Parathyroid adenoma (tissue), 2 donors: ENCODE measurements at regions not wholly inside any gene's neighbourhood (a gene's known extent, or its start where the extent isn't known, plus 50 kb on each side); places are given as distances from the start of the nearest gene placed in this dataset.

ENCODE experiments used
- H2AFZ ChIP-seq: fragments of 300-600 bp; sonication (generic); one replicate; pipeline ENCODE4 v1.7.0; 2017; ENCODE audit warnings: antibody characterized with exemption, mild to moderate bottlenecking
- H3K27ac ChIP-seq: fragments of 300-600 bp; sonication (generic); one replicate; pipeline ENCODE4 v1.7.0; 2017
- H3K27me3 ChIP-seq: fragments of 300-600 bp; sonication (generic); one replicate; pipeline ENCODE4 v1.7.0; 2017; ENCODE audit warnings: low read length; ENCODE audit not compliant: control insufficient read depth, insufficient read depth
- H3K36me3 ChIP-seq: fragments of 300-600 bp; sonication (generic); one replicate; pipeline ENCODE4 v1.7.0; 2017; ENCODE audit warnings: low read length; ENCODE audit not compliant: control insufficient read depth, insufficient read depth
- H3K4me1 ChIP-seq: fragments of 300-600 bp; sonication (generic); one replicate; pipeline ENCODE4 v1.7.0; 2017; ENCODE audit warnings: control low read depth
- H3K4me2 ChIP-seq: fragments of 300-600 bp; sonication (generic); one replicate; pipeline ENCODE4 v1.7.0; 2017; ENCODE audit warnings: low read length
- H3K4me3 ChIP-seq: fragments of 300-600 bp; sonication (generic); one replicate; pipeline ENCODE4 v1.7.0; 2017; ENCODE audit warnings: low read depth, low read length
- H3K79me2 ChIP-seq: fragments of 300-600 bp; sonication (generic); one replicate; pipeline ENCODE4 v1.7.0; 2017; ENCODE audit warnings: control low read depth
- H3K9ac ChIP-seq: fragments of 300-600 bp; sonication (generic); one replicate; pipeline ENCODE4 v1.7.0; 2017; ENCODE audit warnings: mild to moderate bottlenecking
- H3K9me3 ChIP-seq: fragments of 300-600 bp; sonication (generic); one replicate; pipeline ENCODE4 v1.7.0; 2017; ENCODE audit warnings: low read length; ENCODE audit not compliant: control insufficient read depth
- TF ChIP-seq, protein P1 (sequence below): fragments of 300-600 bp; sonication (generic); IDR thresholded peaks from one replicate; pipeline ENCODE4 v1.7.0; 2017; ENCODE audit warnings: antibody characterized with exemption, mild to moderate bottlenecking
- donor health status: primary hyperparathyroidism.

- Histone ChIP-seq H3K4me3 (no peak overlapping the region), H3K27ac (no peak overlapping the region), H3K9ac (no peak overlapping the region), H2AFZ (no peak overlapping the region), H3K4me2 (no peak overlapping the region), H3K27me3 (no peaks in the 10 kb centered on the region), H3K9me3 (no peaks in the 10 kb centered on the region), H3K4me1 (no peaks in the 10 kb centered on the region), H3K36me3 (no peaks in the 10 kb centered on the region), H3K79me2 (no peaks in the 10 kb centered on the region)
- TF ChIP-seq, protein P1, sequence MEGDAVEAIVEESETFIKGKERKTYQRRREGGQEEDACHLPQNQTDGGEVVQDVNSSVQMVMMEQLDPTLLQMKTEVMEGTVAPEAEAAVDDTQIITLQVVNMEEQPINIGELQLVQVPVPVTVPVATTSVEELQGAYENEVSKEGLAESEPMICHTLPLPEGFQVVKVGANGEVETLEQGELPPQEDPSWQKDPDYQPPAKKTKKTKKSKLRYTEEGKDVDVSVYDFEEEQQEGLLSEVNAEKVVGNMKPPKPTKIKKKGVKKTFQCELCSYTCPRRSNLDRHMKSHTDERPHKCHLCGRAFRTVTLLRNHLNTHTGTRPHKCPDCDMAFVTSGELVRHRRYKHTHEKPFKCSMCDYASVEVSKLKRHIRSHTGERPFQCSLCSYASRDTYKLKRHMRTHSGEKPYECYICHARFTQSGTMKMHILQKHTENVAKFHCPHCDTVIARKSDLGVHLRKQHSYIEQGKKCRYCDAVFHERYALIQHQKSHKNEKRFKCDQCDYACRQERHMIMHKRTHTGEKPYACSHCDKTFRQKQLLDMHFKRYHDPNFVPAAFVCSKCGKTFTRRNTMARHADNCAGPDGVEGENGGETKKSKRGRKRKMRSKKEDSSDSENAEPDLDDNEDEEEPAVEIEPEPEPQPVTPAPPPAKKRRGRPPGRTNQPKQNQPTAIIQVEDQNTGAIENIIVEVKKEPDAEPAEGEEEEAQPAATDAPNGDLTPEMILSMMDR: no peak
These were observed 780.5 kb downstream of the MRPL39 start for GRCh38 chr21:24826822-24827221.

DNA sequence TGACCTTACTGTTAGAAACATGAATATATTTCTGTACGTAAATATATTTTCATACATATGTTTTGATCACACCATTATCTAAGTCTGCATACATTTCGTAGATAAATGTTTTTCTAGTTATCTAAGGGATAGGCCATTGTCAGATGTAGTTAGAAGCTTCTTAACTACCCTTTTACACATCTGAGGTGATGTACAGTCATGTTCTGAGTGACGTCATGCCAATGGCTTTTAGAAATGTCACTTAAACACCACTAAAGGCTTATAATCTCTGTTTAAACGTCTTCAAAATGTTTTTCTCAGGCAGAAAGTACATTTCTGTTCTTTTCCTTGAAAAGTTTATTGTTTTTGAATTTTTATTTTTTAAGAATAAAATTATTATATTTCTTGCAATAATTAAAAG is 781.9 kb downstream of the MRPL39 start:
- no peak overlapping the region for H3K9ac ChIP-seq
- H3K4me1 ChIP-seq: no peaks in the 10 kb centered on the region
- H3K27ac ChIP-seq: no peak overlapping the region
- no peaks in the 10 kb centered on the region for H3K36me3 ChIP-seq
- H3K4me2 ChIP-seq: no peak overlapping the region
- no peaks in the 10 kb centered on the region for H3K27me3 ChIP-seq
- no peak overlapping the region for H2AFZ ChIP-seq
- H3K79me2 ChIP-seq: no peaks in the 10 kb centered on the region
- TF ChIP-seq, protein P1: no peak
- no peak overlapping the region for H3K4me3 ChIP-seq
- no peaks in the 10 kb centered on the region for H3K9me3 ChIP-seq

- H3K9ac ChIP-seq: no peak overlapping the region
- no peaks in the 10 kb centered on the region for H3K4me1 ChIP-seq
- no peaks in the 10 kb centered on the region for H3K9me3 ChIP-seq
- no peaks in the 10 kb centered on the region for H3K36me3 ChIP-seq
- no peak overlapping the region for H2AFZ ChIP-seq
- no peaks in the 10 kb centered on the region for H3K27me3 ChIP-seq
- no peaks in the 10 kb centered on the region for H3K79me2 ChIP-seq
- TF ChIP-seq, protein P1: no peak
- H3K4me3 ChIP-seq: no peak overlapping the region
- H3K27ac ChIP-seq: no peak overlapping the region
- H3K4me2 ChIP-seq: no peak overlapping the region
These were observed 783.1 kb downstream of the MRPL39 start for GRCh38 chr21:24824209-24824608.

DNA sequence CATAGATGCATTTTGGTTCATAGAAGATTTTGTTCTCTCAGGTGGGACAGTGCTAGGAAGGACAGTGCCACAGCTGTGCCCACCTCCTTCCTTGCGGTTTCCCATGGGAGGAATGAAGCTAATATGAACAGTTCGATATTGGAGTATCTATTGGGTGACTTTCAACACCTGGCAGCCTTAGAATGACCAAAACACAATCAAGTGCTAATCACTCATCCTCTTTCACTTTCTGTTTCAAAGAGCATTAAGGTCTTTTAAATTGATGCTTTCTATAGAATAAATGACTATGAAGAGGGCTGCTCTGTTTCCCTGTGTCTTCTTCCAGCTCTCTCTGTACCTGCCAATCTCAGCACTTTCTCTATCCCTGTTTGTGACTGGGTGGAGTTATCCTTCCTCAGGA is 784.0 kb downstream of the MRPL39 start:
- Histone ChIP-seq H3K27ac (no peak overlapping the region), H3K4me3 (no peak overlapping the region), H3K4me1 (no peaks in the 10 kb centered on the region), H3K36me3 (no peaks in the 10 kb centered on the region), H3K9ac (no peak overlapping the region), H3K79me2 (no peaks in the 10 kb centered on the region), H3K9me3 (no peaks in the 10 kb centered on the region), H3K27me3 (no peaks in the 10 kb centered on the region), H3K4me2 (no peak overlapping the region), H2AFZ (no peak overlapping the region)
- TF ChIP-seq, protein P1: no peak

- H3K27me3 ChIP-seq: no peaks in the 10 kb centered on the region
- no peak overlapping the region for H3K9ac ChIP-seq
These were observed 822.2 kb downstream of the MRPL39 start for GRCh38 chr21:24785033-24785432.

More at GRCh38 chr21:24785033-24785432, 822.2 kb downstream of the MRPL39 start:
- no peak overlapping the region for H3K27ac ChIP-seq
- H3K4me1 ChIP-seq: no peaks in the 10 kb centered on the region
- H3K36me3 ChIP-seq: no peaks in the 10 kb centered on the region
- no peak overlapping the region for H3K4me3 ChIP-seq
- TF ChIP-seq, protein P1: no peak
- no peaks in the 10 kb centered on the region for H3K9me3 ChIP-seq
- H2AFZ ChIP-seq: no peak overlapping the region
- no peaks in the 10 kb centered on the region for H3K79me2 ChIP-seq
- H3K4me2 ChIP-seq: no peak overlapping the region
